ENCODE measurements at regions not wholly inside any gene's neighbourhood (a gene's known extent, or its start where the extent isn't known, plus 50 kb on each side); places are given as distances from the start of the nearest gene placed in this dataset.

GRCh38 chr2:16851126-16851525 lies 185.5 kb upstream of the CYRIA start:
- DNase-seq, result no peak
- H3K27ac Mint-ChIP-seq, result no peak overlapping the region
- ChIA-PET CTCF (no interaction called here), POLR2A (no interaction called here)
- no peak for TF ChIP-seq CTCF (IDR thresholded peaks at IDR 0.05)
- ATAC-seq, result no peak
- intact Hi-C loops (cut with micrococcal nuclease), result no loop called here
- H3K36me3 Mint-ChIP-seq (ENCODE audit: low read depth), result no peaks in the 10 kb centered on the region
- no peaks in the 10 kb centered on the region for H3K4me1 Mint-ChIP-seq (ENCODE audit: low read depth)
- H3K4me3 Mint-ChIP-seq, result no peak overlapping the region
- H3K9me3 Mint-ChIP-seq, result no peaks in the 10 kb centered on the region
- no peaks in the 10 kb centered on the region for H3K27me3 Mint-ChIP-seq

DNA sequence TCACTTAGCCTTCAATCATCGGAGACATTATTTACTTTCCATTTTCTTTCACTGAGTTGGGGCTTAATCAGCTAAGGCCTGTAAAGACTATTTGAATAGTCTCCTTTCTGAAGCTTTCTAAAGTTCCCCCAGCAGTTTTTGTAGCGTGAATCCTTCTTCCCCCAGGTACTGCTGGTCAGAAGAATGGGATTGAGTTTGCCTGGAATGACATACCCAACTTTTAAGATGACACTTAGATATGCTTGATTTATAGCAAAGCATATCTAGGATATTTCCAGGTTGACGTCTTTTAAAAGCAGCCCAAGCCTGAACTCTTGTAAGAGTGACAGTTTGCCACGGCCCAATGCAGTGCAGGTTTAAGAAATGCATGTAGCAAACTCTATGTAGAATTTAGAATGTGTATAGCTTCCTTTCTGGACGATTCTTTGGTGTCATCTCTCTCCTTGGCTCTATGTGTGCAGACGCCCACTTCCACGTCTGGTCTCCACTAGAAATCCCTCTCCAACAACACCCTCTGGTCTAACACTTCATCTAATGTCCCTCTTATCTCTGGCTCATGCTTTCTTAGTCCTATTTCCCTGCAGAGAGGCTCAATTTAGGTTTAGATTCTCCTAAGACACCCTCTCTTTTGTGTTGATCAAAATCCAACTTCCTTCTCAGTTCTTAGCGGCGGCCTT lies 175.0 kb upstream of the CYRIA start:
- CTCF ChIA-PET, result no interaction called here
- POLR2A ChIA-PET, result no interaction called here
- H3K9me3 Mint-ChIP-seq, result peaks cover 2% of the 10 kb centered on the region
- peaks cover 2% of the 10 kb centered on the region for H3K27me3 Mint-ChIP-seq
- H3K27ac Mint-ChIP-seq, result no peak overlapping the region
- intact Hi-C loops (cut with micrococcal nuclease), result no loop called here
- H3K4me1 Mint-ChIP-seq (ENCODE audit: low read depth), result no peaks in the 10 kb centered on the region
- ATAC-seq (no peak), DNase-seq (no peak)
- H3K4me3 Mint-ChIP-seq, result no peak overlapping the region
- H3K36me3 Mint-ChIP-seq (ENCODE audit: low read depth), result no peaks in the 10 kb centered on the region
- no peak for TF ChIP-seq CTCF (IDR thresholded peaks at IDR 0.05)

GRCh38 chr2:16832910-16833309 lies 167.3 kb upstream of the CYRIA start:
- Mint-ChIP-seq H3K36me3 (ENCODE audit: low read depth) (no peaks in the 10 kb centered on the region), H3K27ac (no peak overlapping the region), H3K4me1 (ENCODE audit: low read depth) (no peaks in the 10 kb centered on the region), H3K27me3 (peaks cover 2% of the 10 kb centered on the region), H3K9me3 (no peaks in the 10 kb centered on the region), H3K4me3 (no peak overlapping the region)
- ChIA-PET POLR2A (no interaction called here), CTCF (no interaction called here)
- intact Hi-C loops (cut with micrococcal nuclease), result no loop called here
- DNase-seq (no peak), ATAC-seq (no peak)
- no peak for TF ChIP-seq CTCF (IDR thresholded peaks at IDR 0.05)

DNA sequence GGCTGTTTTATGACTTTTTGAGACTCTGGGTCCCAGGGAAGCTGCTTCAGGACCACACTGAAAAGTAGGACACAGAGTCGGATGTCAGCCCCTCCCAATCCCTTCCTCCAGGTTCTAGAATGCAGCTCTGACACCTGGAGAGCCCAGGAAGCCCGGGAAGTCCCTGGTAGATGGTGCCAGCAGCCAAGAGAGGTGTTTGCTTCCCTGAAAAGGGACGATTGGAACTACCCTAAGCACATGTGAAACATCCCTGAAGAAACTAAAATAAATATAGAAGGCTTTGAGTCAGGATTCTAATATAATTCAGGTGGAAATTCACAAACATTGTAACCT lies 163.2 kb upstream of the CYRIA start:
- Mint-ChIP-seq H3K4me3 (no peak overlapping the region), H3K27me3 (no peaks in the 10 kb centered on the region), H3K4me1 (ENCODE audit: low read depth) (no peaks in the 10 kb centered on the region), H3K9me3 (no peaks in the 10 kb centered on the region), H3K36me3 (ENCODE audit: low read depth) (no peaks in the 10 kb centered on the region), H3K27ac (no peak overlapping the region)
- ChIA-PET POLR2A (no interaction called here), CTCF (no interaction called here)
- no peak for DNase-seq
- intact Hi-C loops (cut with micrococcal nuclease), result no loop called here
- ATAC-seq, result no peak
- TF ChIP-seq CTCF (IDR thresholded peaks at IDR 0.05), result no peak

DNA sequence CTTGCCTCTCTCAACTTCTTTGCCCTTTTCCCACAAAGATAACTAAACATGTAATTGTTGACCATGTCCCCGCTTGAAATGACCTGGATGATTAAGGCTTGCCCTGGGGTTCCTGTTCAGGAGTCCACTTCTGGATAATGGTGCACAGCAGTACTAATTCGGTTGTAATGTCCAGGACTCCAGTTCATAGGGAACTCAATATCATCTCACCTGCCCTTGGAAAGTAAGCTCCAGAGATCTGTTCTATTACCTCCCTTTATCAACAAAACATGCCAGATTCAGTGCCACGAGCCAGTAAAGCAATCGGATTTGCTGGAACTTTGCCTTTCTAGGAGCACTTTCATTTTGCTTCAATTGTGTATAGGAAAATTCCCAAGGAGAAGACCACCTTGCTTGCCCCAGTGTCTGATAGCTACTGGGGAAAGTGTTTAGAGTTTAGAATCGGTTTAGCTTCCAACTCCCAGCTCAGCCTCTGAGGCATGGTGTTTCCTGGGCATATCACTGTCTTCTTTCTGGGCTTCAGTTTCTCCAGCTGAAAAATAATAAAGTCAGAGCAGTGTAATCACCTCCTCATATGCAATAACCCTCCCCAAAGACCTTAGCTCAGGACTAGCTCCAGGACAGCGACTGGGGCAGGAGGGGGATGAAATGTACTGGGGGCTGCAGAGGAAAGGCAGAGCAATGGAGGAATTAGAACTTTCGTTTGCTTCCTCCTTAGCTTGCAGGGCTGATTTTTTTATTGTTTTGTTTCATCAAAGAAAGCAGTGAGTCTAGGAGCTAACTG lies 162.6 kb upstream of the CYRIA start:
- no peaks in the 10 kb centered on the region for H3K36me3 Mint-ChIP-seq (ENCODE audit: low read depth)
- intact Hi-C loops (cut with micrococcal nuclease), result no loop called here
- TF ChIP-seq CTCF (IDR thresholded peaks at IDR 0.05), result no peak
- no peak overlapping the region for H3K27ac Mint-ChIP-seq
- no peaks in the 10 kb centered on the region for H3K27me3 Mint-ChIP-seq
- no peak overlapping the region for H3K4me3 Mint-ChIP-seq
- H3K4me1 Mint-ChIP-seq (ENCODE audit: low read depth), result no peaks in the 10 kb centered on the region
- H3K9me3 Mint-ChIP-seq, result no peaks in the 10 kb centered on the region
- POLR2A ChIA-PET, result no interaction called here
- DNase-seq, result no peak
- ATAC-seq, result no peak
- CTCF ChIA-PET, result no interaction called here
